ENCODE measurements at regions not wholly inside any gene's neighbourhood (a gene's known extent, or its start where the extent isn't known, plus 50 kb on each side); places are given as distances from the start of the nearest gene placed in this dataset.

GRCh38 chr20:24785141-24786110, 163.6 kb upstream of the CST7 start:
- Mint-ChIP-seq H3K36me3 (no peaks in the 10 kb centered on the region), H3K4me3 (no peak overlapping the region), H3K27me3 (peaks cover 0 to 7% (median 1%) of the 10 kb centered on the region in 5 donors), H3K9me3 (no peaks in the 10 kb centered on the region), H3K27ac (no peak overlapping the region), H3K4me1 (peaks cover 2 to 15% (median 4%) of the 10 kb centered on the region in 4 donors)
- DNase-seq (peak in 1 of 10 donors; percentile 57), ATAC-seq (no peak)
- POLR2A ChIA-PET, result no interaction called here

GRCh38 chr20:24786111-24786495, 163.0 kb upstream of the CST7 start:
- POLR2A ChIA-PET, result no interaction called here
- Mint-ChIP-seq H3K4me3 (no peak overlapping the region), H3K4me1 (peaks cover 2 to 15% (median 4%) of the 10 kb centered on the region in 4 donors), H3K27ac (no peak overlapping the region), H3K36me3 (no peaks in the 10 kb centered on the region), H3K27me3 (no peaks in the 10 kb centered on the region), H3K9me3 (no peaks in the 10 kb centered on the region)
- DNase-seq, result peak in 1 of 10 donors; percentile 21
- ATAC-seq, result no peak

GRCh38 chr20:24786646-24787045, 162.4 kb upstream of the CST7 start:
- Mint-ChIP-seq H3K27me3 (no peaks in the 10 kb centered on the region), H3K36me3 (no peaks in the 10 kb centered on the region), H3K4me3 (no peak overlapping the region), H3K27ac (no peak overlapping the region), H3K4me1 (peaks cover 2 to 15% (median 4%) of the 10 kb centered on the region in 4 donors), H3K9me3 (no peaks in the 10 kb centered on the region)
- POLR2A ChIA-PET, result no interaction called here
- peak in 1 of 10 donors; percentile 41 for DNase-seq
- no peak for ATAC-seq

- POLR2A ChIA-PET, result no interaction called here
- Mint-ChIP-seq H3K4me3 (no peak overlapping the region), H3K9me3 (no peaks in the 10 kb centered on the region), H3K27me3 (no peaks in the 10 kb centered on the region), H3K36me3 (no peaks in the 10 kb centered on the region), H3K4me1 (peaks cover 2 to 15% (median 4%) of the 10 kb centered on the region in 4 donors), H3K27ac (peak overlapping the region in 2 of 10 donors; percentile 23 to 65)
- ATAC-seq, result no peak
- DNase-seq, result peak in 1 of 10 donors; percentile 35
These were observed 162.0 kb upstream of the CST7 start for GRCh38 chr20:24787071-24787470.

GRCh38 chr20:24787621-24788020, 161.4 kb upstream of the CST7 start:
- no peak for ATAC-seq
- H3K4me3 Mint-ChIP-seq, result no peak overlapping the region
- no peaks in the 10 kb centered on the region for H3K9me3 Mint-ChIP-seq
- POLR2A ChIA-PET, result no interaction called here
- peaks cover 0 to under 1% (median 0%) of the 10 kb centered on the region in 5 donors for H3K27me3 Mint-ChIP-seq
- H3K36me3 Mint-ChIP-seq, result no peaks in the 10 kb centered on the region
- H3K27ac Mint-ChIP-seq, result peak overlapping the region in 1 of 10 donors; percentile 65
- peaks cover 2 to 15% (median 4%) of the 10 kb centered on the region in 4 donors for H3K4me1 Mint-ChIP-seq
- DNase-seq, result peak in 1 of 10 donors; percentile 13

GRCh38 chr20:24789877-24790276, 159.2 kb upstream of the CST7 start:
- no peak overlapping the region for H3K4me3 Mint-ChIP-seq
- DNase-seq (peak in 1 of 10 donors; percentile 23), ATAC-seq (no peak)
- H3K4me1 Mint-ChIP-seq, result peaks cover 0 to 7% (median 1%) of the 10 kb centered on the region in 4 donors
- no peaks in the 10 kb centered on the region for H3K36me3 Mint-ChIP-seq
- POLR2A ChIA-PET, result interaction anchor here (0.6 kb wide), 1 partner anchor 103 kb away, joined by 5 read pairs; no protein-coding TSS in a partner anchor
- no peaks in the 10 kb centered on the region for H3K9me3 Mint-ChIP-seq
- H3K27me3 Mint-ChIP-seq, result peaks cover 0 to 3% (median 0%) of the 10 kb centered on the region in 5 donors
- no peak overlapping the region for H3K27ac Mint-ChIP-seq

GRCh38 chr20:24790746-24791283, 158.3 kb upstream of the CST7 start:
- DNase-seq (peak in 1 of 10 donors; percentile 21), ATAC-seq (no peak)
- H3K9me3 Mint-ChIP-seq, result no peaks in the 10 kb centered on the region
- H3K36me3 Mint-ChIP-seq, result no peaks in the 10 kb centered on the region
- H3K27ac Mint-ChIP-seq, result peak overlapping the region in 1 of 10 donors; percentile 18
- POLR2A ChIA-PET, result no interaction called here
- H3K4me3 Mint-ChIP-seq, result no peak overlapping the region
- H3K4me1 Mint-ChIP-seq, result no peaks in the 10 kb centered on the region
- H3K27me3 Mint-ChIP-seq, result peaks cover 0 to 3% (median 0%) of the 10 kb centered on the region in 5 donors

GRCh38 chr20:24791953-24792352, 157.1 kb upstream of the CST7 start:
- Mint-ChIP-seq H3K27ac (no peak overlapping the region), H3K4me3 (no peak overlapping the region), H3K4me1 (no peaks in the 10 kb centered on the region), H3K36me3 (no peaks in the 10 kb centered on the region), H3K27me3 (peaks cover 0 to 3% (median 0%) of the 10 kb centered on the region in 5 donors), H3K9me3 (no peaks in the 10 kb centered on the region)
- ATAC-seq, result no peak
- peak in 1 of 10 donors; percentile 42 for DNase-seq
- POLR2A ChIA-PET, result no interaction called here

GRCh38 chr20:24792641-24793495, 156.2 kb upstream of the CST7 start:
- H3K27me3 Mint-ChIP-seq, result peaks cover 0 to 3% (median 0%) of the 10 kb centered on the region in 5 donors
- no peak overlapping the region for H3K27ac Mint-ChIP-seq
- ATAC-seq, result no peak
- no peaks in the 10 kb centered on the region for H3K4me1 Mint-ChIP-seq
- no peaks in the 10 kb centered on the region for H3K36me3 Mint-ChIP-seq
- peak in 1 of 10 donors; percentile 52 for DNase-seq
- H3K9me3 Mint-ChIP-seq, result no peaks in the 10 kb centered on the region
- H3K4me3 Mint-ChIP-seq, result no peak overlapping the region
- POLR2A ChIA-PET, result no interaction called here

- peaks cover 0 to 3% (median 0%) of the 10 kb centered on the region in 5 donors for H3K27me3 Mint-ChIP-seq
- POLR2A ChIA-PET, result no interaction called here
- no peak overlapping the region for H3K27ac Mint-ChIP-seq
- peak in 1 of 10 donors; percentile 24 for DNase-seq
- no peaks in the 10 kb centered on the region for H3K36me3 Mint-ChIP-seq
- no peaks in the 10 kb centered on the region for H3K9me3 Mint-ChIP-seq
- no peak for ATAC-seq
- no peaks in the 10 kb centered on the region for H3K4me1 Mint-ChIP-seq
- no peak overlapping the region for H3K4me3 Mint-ChIP-seq
These were observed 153.6 kb upstream of the CST7 start for GRCh38 chr20:24795436-24795835.

GRCh38 chr20:24796236-24796635, 152.8 kb upstream of the CST7 start:
- H3K4me1 Mint-ChIP-seq, result no peaks in the 10 kb centered on the region
- no peak for DNase-seq
- POLR2A ChIA-PET, result no interaction called here
- peaks cover 0 to 3% (median 0%) of the 10 kb centered on the region in 5 donors for H3K27me3 Mint-ChIP-seq
- no peaks in the 10 kb centered on the region for H3K36me3 Mint-ChIP-seq
- H3K27ac Mint-ChIP-seq, result no peak overlapping the region
- no peak overlapping the region for H3K4me3 Mint-ChIP-seq
- ATAC-seq, result no peak
- H3K9me3 Mint-ChIP-seq, result no peaks in the 10 kb centered on the region

GRCh38 chr20:24797113-24797512, 152.0 kb upstream of the CST7 start:
- no peaks in the 10 kb centered on the region for H3K9me3 Mint-ChIP-seq

More at GRCh38 chr20:24797113-24797512, 152.0 kb upstream of the CST7 start:
- no peak for DNase-seq
- Mint-ChIP-seq H3K4me1 (no peaks in the 10 kb centered on the region), H3K27ac (no peak overlapping the region), H3K27me3 (peaks cover 0 to 3% (median 0%) of the 10 kb centered on the region in 5 donors), H3K36me3 (no peaks in the 10 kb centered on the region), H3K4me3 (no peak overlapping the region)
- no peak for ATAC-seq
- POLR2A ChIA-PET, result no interaction called here

All from naive thymus-derived CD8-positive, alpha-beta T cell (primary cell).